ENCODE measurements at regions not wholly inside any gene's neighbourhood (a gene's known extent, or its start where the extent isn't known, plus 50 kb on each side); places are given as distances from the start of the nearest gene placed in this dataset.

DNA sequence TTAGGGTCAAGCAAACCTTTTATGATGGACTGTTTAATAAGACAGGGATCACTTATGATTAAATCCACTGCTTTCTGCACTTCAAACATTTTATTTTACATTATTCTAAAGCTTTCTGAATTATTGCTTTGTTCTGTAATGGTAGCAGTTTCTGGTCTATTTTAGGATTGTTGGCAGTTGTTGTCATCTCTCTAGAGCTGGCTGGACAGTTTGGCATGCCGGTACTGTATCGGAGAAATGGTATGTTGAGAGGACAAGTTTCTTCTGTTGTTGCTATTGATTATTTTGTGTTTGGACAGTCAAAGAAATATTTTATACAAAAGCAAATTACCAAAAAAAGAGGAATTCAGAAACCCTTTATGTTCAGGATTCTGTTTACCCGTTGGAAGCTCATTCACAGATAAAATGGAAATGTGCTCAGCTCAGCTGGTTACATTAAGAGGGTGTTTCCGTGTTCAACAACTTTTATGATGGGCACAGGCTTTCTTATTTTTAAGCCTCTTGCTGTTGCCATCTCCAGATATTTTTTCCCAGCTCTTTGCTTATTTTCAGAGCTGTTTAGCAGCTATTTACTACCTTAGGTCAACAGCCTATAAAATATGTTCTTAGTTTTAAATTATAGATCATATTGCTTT, 214.6 kb upstream of the IGFBP7 start:
- no peak for TF ChIP-seq EZH2phosphoT487 (IDR thresholded peaks at IDR 0.05; ENCODE audit: borderline replicate concordance, low read length)
- TF ChIP-seq, protein P1, sequence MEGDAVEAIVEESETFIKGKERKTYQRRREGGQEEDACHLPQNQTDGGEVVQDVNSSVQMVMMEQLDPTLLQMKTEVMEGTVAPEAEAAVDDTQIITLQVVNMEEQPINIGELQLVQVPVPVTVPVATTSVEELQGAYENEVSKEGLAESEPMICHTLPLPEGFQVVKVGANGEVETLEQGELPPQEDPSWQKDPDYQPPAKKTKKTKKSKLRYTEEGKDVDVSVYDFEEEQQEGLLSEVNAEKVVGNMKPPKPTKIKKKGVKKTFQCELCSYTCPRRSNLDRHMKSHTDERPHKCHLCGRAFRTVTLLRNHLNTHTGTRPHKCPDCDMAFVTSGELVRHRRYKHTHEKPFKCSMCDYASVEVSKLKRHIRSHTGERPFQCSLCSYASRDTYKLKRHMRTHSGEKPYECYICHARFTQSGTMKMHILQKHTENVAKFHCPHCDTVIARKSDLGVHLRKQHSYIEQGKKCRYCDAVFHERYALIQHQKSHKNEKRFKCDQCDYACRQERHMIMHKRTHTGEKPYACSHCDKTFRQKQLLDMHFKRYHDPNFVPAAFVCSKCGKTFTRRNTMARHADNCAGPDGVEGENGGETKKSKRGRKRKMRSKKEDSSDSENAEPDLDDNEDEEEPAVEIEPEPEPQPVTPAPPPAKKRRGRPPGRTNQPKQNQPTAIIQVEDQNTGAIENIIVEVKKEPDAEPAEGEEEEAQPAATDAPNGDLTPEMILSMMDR (conservative IDR thresholded peaks at IDR 0.05; ENCODE audit: low read depth, low read length), result no peak

Data from PC-3 (cell line).